GM12891 (cell line): ENCODE measurements at regions not wholly inside any gene's neighbourhood (a gene's known extent, or its start where the extent isn't known, plus 50 kb on each side); places are given as distances from the start of the nearest gene placed in this dataset.

Experiments used
- POLR2A ChIP-seq: IDR thresholded peaks from 2 replicates; pipeline ENCODE4 v1.6.1; 2011; ENCODE audit warnings: low read depth, low read length, control low read depth
- POLR2AphosphoS5 ChIP-seq: IDR thresholded peaks from 2 replicates; pipeline ENCODE4 v1.6.1; 2011; ENCODE audit warnings: low read depth, low read length, control low read depth
- SPI1 ChIP-seq: IDR thresholded peaks from 2 replicates; pipeline ENCODE4 v1.6.1; 2011; ENCODE audit warnings: low read depth, low read length, control low read depth

- TF ChIP-seq SPI1 = no peak
- no peak for TF ChIP-seq POLR2AphosphoS5
- no peak for TF ChIP-seq POLR2A
Observed at GRCh38 chr7:19378345-19378714, 233.1 kb upstream of the FERD3L start.
